OCI-LY7 (cell line): ENCODE measurements at regions not wholly inside any gene's neighbourhood (a gene's known extent, or its start where the extent isn't known, plus 50 kb on each side); places are given as distances from the start of the nearest gene placed in this dataset.
"Not testable (repeated sequence)": the region's sequence is repeated elsewhere in the genome, so short reads cannot be mapped to it uniquely, and the experiment has no call there.

Experiments
- BruUV-seq: library from RNA; stranded (reverse); fragments of 400-500 nt; replicated peaks from 2 replicates; lab custom pipeline; 2021; lab: Mats Ljungman, UMichigan
- CTCF ChIA-PET: fragments of 300-600 bp; sonication (Branson Sonifier 250); formaldehyde crosslinking; loops from one replicate; lab custom pipeline; 2022; ENCODE audit warnings: antibody characterized with exemption; ENCODE audit not compliant: unreplicated experiment; lab: Charles Lee
- POLR2A ChIA-PET: fragments of 300-600 bp; sonication (Branson Sonifier 250); formaldehyde crosslinking; loops from one replicate; lab custom pipeline; 2022; ENCODE audit warnings: antibody characterized with exemption; lab: Charles Lee
- DNase-seq: peaks from one replicate; pipeline ENCODE4 v3.0.0-alpha.2; 2015; ENCODE audit warnings: low spot score
- H2AFZ ChIP-seq: fragments of 200-600 bp; sonication (generic), shearing (Covaris generic); 2 replicates; pipeline ENCODE4 v1.6.1; 2014; ENCODE audit warnings: mild to moderate bottlenecking, antibody characterized with exemption, low read length, moderate library complexity
- H3K27ac ChIP-seq: fragments of 200-600 bp; sonication (generic); 2 replicates; pipeline ENCODE4 v1.5.1; 2014; ENCODE audit warnings: mixed run types, low read depth, mild to moderate bottlenecking, moderate library complexity, low read length, inconsistent platforms; ENCODE audit not compliant: poor library complexity, severe bottlenecking
- H3K36me3 ChIP-seq: fragments of 200-600 bp; sonication (generic); 2 replicates; pipeline ENCODE4 v1.6.1; 2014; ENCODE audit warnings: mild to moderate bottlenecking, antibody characterized with exemption, low read length, moderate library complexity, mixed read lengths; ENCODE audit not compliant: insufficient read depth
- H3K4me1 ChIP-seq: fragments of 200-600 bp; sonication (generic); 2 replicates; pipeline ENCODE4 v1.5.1; 2014; ENCODE audit warnings: mild to moderate bottlenecking, low read length; ENCODE audit not compliant: insufficient read depth, poor library complexity, severe bottlenecking
- H3K4me2 ChIP-seq: fragments of 200-600 bp; sonication (generic); 2 replicates; pipeline ENCODE4 v1.6.1; 2014; ENCODE audit warnings: mild to moderate bottlenecking, low read length
- H3K4me3 ChIP-seq: fragments of 200-600 bp; sonication (generic); 2 replicates; pipeline ENCODE4 v1.5.1; 2014; ENCODE audit warnings: mild to moderate bottlenecking, low read depth, low read length; ENCODE audit not compliant: poor library complexity, severe bottlenecking
- H3K79me2 ChIP-seq: fragments of 200-600 bp; sonication (generic); 2 replicates; pipeline ENCODE4 v1.6.1; 2016; ENCODE audit warnings: low read depth, mild to moderate bottlenecking, low read length, moderate library complexity, mixed read lengths; ENCODE audit not compliant: insufficient read depth
- H3K9me2 ChIP-seq: fragments of 200-600 bp; sonication (generic); 2 replicates; pipeline ENCODE4 v1.6.1; 2016; ENCODE audit warnings: mild to moderate bottlenecking, low read length, mixed read lengths; ENCODE audit not compliant: insufficient read depth
- H3K9me3 ChIP-seq: fragments of 200-600 bp; sonication (generic); 2 replicates; pipeline ENCODE4 v1.6.1; 2014; ENCODE audit warnings: mild to moderate bottlenecking, mixed run types, low read length, mixed read lengths
- H4K20me1 ChIP-seq: fragments of 200-600 bp; sonication (generic); 2 replicates; pipeline ENCODE4 v1.6.1; 2014; ENCODE audit warnings: mild to moderate bottlenecking, antibody characterized with exemption, low read length, moderate library complexity, mixed read lengths; ENCODE audit not compliant: insufficient read depth
- EZH2phosphoT487 ChIP-seq: fragments of 200-600 bp; sonication (generic); IDR thresholded peaks from 2 replicates; pipeline ENCODE4 v1.6.1; 2018; ENCODE audit warnings: low read depth, borderline replicate concordance, mild to moderate bottlenecking, mixed run types, antibody characterized with exemption, low read length, moderate library complexity, mixed read lengths
- intact Hi-C: fragments of 100-400 bp; cut with micrococcal nuclease; formaldehyde crosslinking; loops from one replicate; pipeline ENCODE4 v1.10.0; 2022; ENCODE audit not compliant: unreplicated experiment
- TF ChIP-seq, protein P1 (sequence below): fragments of 200-600 bp; sonication (generic); conservative IDR thresholded peaks from 2 replicates; pipeline ENCODE4 v1.5.1; 2014; ENCODE audit warnings: mild to moderate bottlenecking, antibody characterized with exemption, low read length, moderate library complexity, mixed read lengths

DNA sequence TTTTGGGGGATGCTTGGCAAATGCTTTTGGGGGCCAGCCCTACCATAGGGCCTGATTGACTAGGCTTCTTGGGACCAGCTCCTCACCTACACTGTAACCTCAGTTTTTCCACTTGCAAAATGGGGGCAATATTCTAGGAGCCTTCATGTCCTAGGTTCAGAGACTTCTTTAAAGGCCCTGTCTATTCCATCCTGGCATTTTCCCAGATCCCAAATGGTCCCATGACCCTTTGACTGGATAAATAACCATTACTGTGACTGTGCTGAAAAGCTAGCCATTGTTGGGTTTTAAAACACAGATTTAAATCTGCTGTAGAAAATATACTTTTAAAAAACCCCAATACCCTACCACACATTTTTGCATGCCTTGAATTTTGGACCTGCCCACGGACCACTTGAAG is 149.8 kb downstream of the EFNB1 start:
- ChIA-PET POLR2A (interaction anchor here (0.6 kb wide), 1 partner anchor 322 kb away, joined by 3 read pairs; no protein-coding TSS in a partner anchor), CTCF (no interaction called here)
- Histone ChIP-seq H3K4me3 (no peak overlapping the region), H3K9me3 (no peaks in the 10 kb centered on the region), H3K36me3 (no peaks in the 10 kb centered on the region), H3K79me2 (no peaks in the 10 kb centered on the region), H3K9me2 (no peaks in the 10 kb centered on the region), H3K4me2 (no peak overlapping the region), H4K20me1 (no peaks in the 10 kb centered on the region), H3K4me1 (no peaks in the 10 kb centered on the region), H3K27ac (no peak overlapping the region), H2AFZ (no peak overlapping the region)
- DNase-seq: no peak
- intact Hi-C loops: no loop called here
- TF ChIP-seq EZH2phosphoT487: no peak
- TF ChIP-seq, protein P1, sequence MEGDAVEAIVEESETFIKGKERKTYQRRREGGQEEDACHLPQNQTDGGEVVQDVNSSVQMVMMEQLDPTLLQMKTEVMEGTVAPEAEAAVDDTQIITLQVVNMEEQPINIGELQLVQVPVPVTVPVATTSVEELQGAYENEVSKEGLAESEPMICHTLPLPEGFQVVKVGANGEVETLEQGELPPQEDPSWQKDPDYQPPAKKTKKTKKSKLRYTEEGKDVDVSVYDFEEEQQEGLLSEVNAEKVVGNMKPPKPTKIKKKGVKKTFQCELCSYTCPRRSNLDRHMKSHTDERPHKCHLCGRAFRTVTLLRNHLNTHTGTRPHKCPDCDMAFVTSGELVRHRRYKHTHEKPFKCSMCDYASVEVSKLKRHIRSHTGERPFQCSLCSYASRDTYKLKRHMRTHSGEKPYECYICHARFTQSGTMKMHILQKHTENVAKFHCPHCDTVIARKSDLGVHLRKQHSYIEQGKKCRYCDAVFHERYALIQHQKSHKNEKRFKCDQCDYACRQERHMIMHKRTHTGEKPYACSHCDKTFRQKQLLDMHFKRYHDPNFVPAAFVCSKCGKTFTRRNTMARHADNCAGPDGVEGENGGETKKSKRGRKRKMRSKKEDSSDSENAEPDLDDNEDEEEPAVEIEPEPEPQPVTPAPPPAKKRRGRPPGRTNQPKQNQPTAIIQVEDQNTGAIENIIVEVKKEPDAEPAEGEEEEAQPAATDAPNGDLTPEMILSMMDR: no peak
- BruUV-seq: no TSS peak

DNA sequence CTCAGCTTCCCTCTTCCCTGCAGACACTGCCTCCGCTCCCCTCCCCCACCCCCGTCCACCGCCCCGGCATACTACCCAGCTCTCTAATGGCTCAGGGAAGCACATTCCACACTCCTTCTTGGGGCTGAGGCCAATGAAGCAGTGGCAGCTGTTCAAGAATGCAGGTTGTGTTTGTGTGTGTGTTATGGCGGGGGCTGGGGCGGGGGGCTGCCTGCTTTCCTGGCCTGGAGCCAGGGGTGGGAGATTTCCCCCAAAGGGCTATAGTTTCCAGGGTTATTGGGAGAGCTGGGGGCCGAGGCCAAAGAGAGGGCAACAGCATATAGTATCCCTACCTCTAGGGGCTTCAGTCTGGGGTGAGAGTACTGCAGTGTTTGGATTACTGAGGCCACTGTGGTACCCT is 149.4 kb downstream of the EFNB1 start:
- H3K4me1 ChIP-seq: no peaks in the 10 kb centered on the region
- ChIA-PET CTCF (no interaction called here), POLR2A (no interaction called here)
- no TSS peak for BruUV-seq
- no peaks in the 10 kb centered on the region for H3K36me3 ChIP-seq
- H2AFZ ChIP-seq: no peak overlapping the region
- H3K9me3 ChIP-seq: no peaks in the 10 kb centered on the region
- H3K4me2 ChIP-seq: no peak overlapping the region
- no peak for TF ChIP-seq EZH2phosphoT487
- TF ChIP-seq, protein P1: no peak
- no peak overlapping the region for H3K27ac ChIP-seq
- H3K79me2 ChIP-seq: no peaks in the 10 kb centered on the region
- H4K20me1 ChIP-seq: no peaks in the 10 kb centered on the region
- H3K4me3 ChIP-seq: no peak overlapping the region
- no peaks in the 10 kb centered on the region for H3K9me2 ChIP-seq
- intact Hi-C loops: no loop called here
- no peak for DNase-seq

DNA sequence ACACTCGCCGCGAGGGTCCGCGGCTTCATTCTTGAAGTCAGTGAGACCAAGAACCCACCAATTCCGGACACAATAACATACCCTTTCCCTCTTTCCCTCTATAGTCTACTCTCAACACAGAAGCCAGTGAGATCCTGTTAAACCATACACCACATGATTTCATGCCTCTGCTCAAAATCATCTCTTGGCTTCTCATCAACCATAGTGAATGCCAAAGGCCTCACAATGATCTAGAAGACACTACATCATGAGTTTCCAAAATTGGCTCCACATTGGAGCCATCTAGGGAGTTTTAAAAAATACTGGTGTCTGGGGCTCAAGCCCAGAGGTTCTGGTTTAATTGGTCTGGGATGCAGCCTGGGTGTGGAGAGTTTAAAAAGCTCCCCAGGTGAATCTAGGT is 124.5 kb downstream of the EFNB1 start:
- BruUV-seq: no TSS peak

DNA sequence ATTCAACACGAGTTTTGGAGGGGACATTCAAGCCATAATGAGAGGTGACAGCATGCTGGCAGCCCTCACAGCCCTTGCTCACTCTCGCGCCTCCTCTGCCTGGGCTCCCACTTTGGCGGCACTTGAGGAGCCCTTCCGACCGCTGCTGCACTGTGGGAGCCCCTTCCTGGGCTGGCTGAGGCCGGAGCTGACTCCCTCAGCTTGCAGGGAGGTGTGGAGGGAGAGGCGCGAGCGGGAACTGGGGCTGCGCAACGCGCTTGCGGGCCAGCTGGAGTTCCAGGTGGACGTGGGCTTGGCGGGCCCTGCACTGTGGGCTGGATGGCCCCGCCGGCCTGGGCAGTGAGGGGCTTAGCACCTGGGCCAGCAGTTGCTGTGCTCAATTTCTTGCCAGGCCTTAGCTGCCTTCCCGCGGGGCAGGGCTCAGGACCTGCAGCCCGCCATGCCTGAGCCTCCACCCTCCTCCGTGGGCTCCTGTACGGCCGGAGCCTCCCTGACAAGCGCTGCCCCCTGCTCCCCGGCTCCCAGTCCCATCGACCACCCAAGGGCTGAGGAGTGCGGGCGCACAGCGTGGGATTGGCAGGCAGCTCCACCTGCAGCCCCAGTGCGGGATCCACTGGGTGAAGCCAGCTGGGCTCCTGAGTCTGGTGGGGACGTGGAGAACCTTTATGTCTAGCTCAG is 123.3 kb downstream of the EFNB1 start:
- BruUV-seq, H3K27ac ChIP-seq, DNase-seq, intact Hi-C loops, H3K4me3 ChIP-seq, H3K4me1 ChIP-seq, H3K79me2 ChIP-seq, H3K36me3 ChIP-seq, H3K9me2 ChIP-seq, CTCF ChIA-PET, H2AFZ ChIP-seq, H3K4me2 ChIP-seq, H4K20me1 ChIP-seq, H3K9me3 ChIP-seq: not testable (repeated sequence)
- POLR2A ChIA-PET: interaction anchor here (0.6 kb wide), 1 partner anchor 506 kb away, joined by 4 read pairs; no protein-coding TSS in a partner anchor

More for the DNA sequence above, 124.5 kb downstream of the EFNB1 start:
- TF ChIP-seq, protein P1: no peak
- no peak for TF ChIP-seq EZH2phosphoT487
- Histone ChIP-seq H3K4me2 (no peak overlapping the region), H4K20me1 (no peaks in the 10 kb centered on the region), H3K36me3 (no peaks in the 10 kb centered on the region), H3K4me3 (no peak overlapping the region), H2AFZ (no peak overlapping the region), H3K4me1 (no peaks in the 10 kb centered on the region), H3K27ac (no peak overlapping the region), H3K79me2 (no peaks in the 10 kb centered on the region), H3K9me3 (no peaks in the 10 kb centered on the region), H3K9me2 (no peaks in the 10 kb centered on the region)
- ChIA-PET POLR2A (no interaction called here), CTCF (no interaction called here)
- intact Hi-C loops: no loop called here
- no peak for DNase-seq
